HFFc6 (cell line): ENCODE measurements at regions not wholly inside any gene's neighbourhood (a gene's known extent, or its start where the extent isn't known, plus 50 kb on each side); places are given as distances from the start of the nearest gene placed in this dataset.

Experiments
- DNase-seq: peaks from one replicate; pipeline ENCODE4 v3.0.0-alpha.2; 2018
- H3K27ac Mint-ChIP-seq: 2 replicates; pipeline ENCODE4 v1.8.0; 2020; ENCODE audit warnings: mild to moderate bottlenecking, mixed read lengths
- H3K27me3 Mint-ChIP-seq: 2 replicates; pipeline ENCODE4 v1.8.0; 2021; ENCODE audit warnings: mild to moderate bottlenecking, moderate library complexity, mixed read lengths; ENCODE audit not compliant: insufficient read depth
- H3K36me3 Mint-ChIP-seq: 2 replicates; pipeline ENCODE4 v1.8.0; 2021; ENCODE audit warnings: low read depth, mixed read lengths
- H3K4me1 Mint-ChIP-seq: 2 replicates; pipeline ENCODE4 v1.8.0; 2020; ENCODE audit warnings: low read depth, mixed read lengths
- H3K4me3 Mint-ChIP-seq: 2 replicates; pipeline ENCODE4 v1.8.0; 2020; ENCODE audit warnings: mild to moderate bottlenecking, moderate library complexity, mixed read lengths
- H3K9me3 Mint-ChIP-seq: 2 replicates; pipeline ENCODE4 v1.8.0; 2020; ENCODE audit warnings: mild to moderate bottlenecking, mixed read lengths
- TF ChIP-seq, protein P1 (sequence below): fragments of 200-600 bp; sonication (generic); IDR thresholded peaks from 2 replicates; pipeline ENCODE4 v1.5.0; 2021; ENCODE audit warnings: antibody characterized with exemption, mild to moderate bottlenecking

DNA sequence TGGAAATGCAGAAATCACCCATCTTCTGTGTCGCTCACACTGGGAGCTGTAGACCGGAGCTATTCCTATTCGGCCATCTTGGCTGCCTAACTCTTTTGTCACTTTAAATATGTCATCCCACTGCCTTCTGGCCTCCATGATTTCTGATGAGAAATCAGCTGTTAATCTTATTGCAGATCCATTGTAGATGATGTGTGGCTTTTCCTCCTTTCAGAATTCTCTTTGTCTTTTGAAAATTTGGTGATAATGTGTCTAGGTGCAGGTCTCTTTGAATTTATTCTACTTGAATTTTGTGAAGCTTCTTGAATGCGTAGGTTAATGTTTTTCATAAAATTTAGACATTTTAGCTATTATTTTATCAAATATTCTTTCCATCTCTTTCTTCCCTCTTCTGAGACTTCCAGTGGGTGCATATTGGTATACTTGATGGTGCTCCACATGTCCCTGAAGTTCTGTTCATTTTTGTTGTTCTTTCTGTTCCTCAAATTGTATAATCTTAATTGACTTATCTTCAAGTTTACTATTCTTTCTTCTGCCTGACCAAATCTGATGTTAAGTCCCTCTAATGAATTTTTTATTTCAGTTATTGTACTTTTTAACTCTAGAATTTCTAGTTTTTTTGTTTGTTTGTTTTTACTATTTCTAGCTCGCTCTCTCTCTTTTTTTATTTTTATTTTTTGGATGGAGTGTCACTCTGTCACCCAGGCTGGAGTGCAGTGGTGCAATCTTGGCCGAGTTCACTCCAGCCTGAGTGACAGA, 90.8 kb upstream of the DLX2 start:
- Mint-ChIP-seq H3K27ac (no peak overlapping the region), H3K9me3 (peaks cover 43% of the 10 kb centered on the region), H3K4me3 (no peak overlapping the region), H3K27me3 (peaks cover 5% of the 10 kb centered on the region; the same call in 1 of the 2 replicates), H3K4me1 (peaks cover 19% of the 10 kb centered on the region), H3K36me3 (peaks cover 37% of the 10 kb centered on the region)
- TF ChIP-seq, protein P1, sequence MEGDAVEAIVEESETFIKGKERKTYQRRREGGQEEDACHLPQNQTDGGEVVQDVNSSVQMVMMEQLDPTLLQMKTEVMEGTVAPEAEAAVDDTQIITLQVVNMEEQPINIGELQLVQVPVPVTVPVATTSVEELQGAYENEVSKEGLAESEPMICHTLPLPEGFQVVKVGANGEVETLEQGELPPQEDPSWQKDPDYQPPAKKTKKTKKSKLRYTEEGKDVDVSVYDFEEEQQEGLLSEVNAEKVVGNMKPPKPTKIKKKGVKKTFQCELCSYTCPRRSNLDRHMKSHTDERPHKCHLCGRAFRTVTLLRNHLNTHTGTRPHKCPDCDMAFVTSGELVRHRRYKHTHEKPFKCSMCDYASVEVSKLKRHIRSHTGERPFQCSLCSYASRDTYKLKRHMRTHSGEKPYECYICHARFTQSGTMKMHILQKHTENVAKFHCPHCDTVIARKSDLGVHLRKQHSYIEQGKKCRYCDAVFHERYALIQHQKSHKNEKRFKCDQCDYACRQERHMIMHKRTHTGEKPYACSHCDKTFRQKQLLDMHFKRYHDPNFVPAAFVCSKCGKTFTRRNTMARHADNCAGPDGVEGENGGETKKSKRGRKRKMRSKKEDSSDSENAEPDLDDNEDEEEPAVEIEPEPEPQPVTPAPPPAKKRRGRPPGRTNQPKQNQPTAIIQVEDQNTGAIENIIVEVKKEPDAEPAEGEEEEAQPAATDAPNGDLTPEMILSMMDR = no peak
- DNase-seq = no peak

DNA sequence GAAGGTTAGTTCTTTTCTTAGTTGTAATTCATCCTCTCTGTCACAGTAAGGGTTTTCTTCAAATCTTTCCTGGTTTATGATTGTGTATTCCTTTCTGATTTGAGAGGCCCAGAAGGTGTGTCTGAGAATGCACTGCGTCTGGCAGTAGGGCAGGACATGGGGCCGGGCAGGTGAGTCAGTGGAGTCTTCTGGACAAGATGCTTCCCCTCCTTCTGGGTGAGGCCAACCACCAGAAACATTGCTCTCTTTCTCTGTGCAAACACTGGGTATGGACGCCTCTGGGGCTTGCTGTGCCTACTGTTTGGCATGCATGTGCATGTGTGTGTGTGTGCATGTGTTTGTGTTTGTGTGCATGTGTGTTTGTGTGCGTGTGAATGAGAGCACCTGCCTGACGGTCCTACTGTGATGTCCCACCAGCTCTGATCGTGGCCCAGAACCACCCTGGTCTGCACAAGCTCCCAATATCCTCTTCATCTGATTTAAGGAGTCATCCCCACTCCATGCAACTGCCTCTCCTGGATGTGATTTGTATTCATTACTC, 93.2 kb upstream of the DLX2 start:
- H3K27ac Mint-ChIP-seq = no peak overlapping the region; the same call in 1 of the 2 replicates
- peaks cover 51% of the 10 kb centered on the region for H3K9me3 Mint-ChIP-seq
- TF ChIP-seq, protein P1 = no peak
- H3K36me3 Mint-ChIP-seq = peaks cover 37% of the 10 kb centered on the region
- H3K4me3 Mint-ChIP-seq = no peak overlapping the region
- DNase-seq = no peak
- H3K27me3 Mint-ChIP-seq = peaks cover 5% of the 10 kb centered on the region; the same call in 1 of the 2 replicates
- peaks cover 22% of the 10 kb centered on the region for H3K4me1 Mint-ChIP-seq

DNA sequence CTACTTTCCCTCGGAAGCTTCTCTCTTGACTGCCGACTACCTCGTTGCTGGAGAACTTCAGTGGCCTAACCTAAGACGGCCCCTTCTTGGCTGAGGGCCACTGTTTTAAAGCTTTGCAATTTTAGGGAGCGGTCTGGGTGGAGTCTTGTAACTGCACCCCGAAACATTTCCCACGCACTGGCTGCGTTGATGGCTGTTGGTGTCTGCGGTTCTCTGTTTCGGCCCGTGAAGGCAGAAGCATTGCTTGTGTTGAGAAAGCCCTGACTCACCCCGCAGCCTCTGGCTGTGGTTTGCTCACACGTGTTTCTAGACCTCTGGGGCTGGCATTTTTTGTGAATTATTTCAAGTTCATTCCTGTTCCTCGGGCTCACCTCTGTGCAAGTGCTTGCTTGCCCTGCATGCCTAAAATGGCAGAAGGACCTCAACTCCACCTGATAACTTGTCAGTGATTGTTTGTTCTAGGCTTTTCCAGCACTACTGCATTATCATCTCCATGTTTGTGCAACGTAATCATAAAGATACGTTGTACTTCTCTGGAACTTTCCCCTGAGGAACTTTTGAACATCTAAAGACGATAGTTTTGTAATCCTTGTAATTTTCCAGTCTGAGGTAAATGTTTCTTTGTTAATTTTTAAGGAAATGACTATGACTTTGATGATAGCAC, 94.2 kb upstream of the DLX2 start:
- peak; percentile 67 for DNase-seq
- Mint-ChIP-seq H3K4me1 (peaks cover 32% of the 10 kb centered on the region), H3K27ac (peak overlapping the region; percentile 83), H3K36me3 (peaks cover 37% of the 10 kb centered on the region), H3K9me3 (peaks cover 47% of the 10 kb centered on the region), H3K4me3 (peak overlapping the region; percentile 82), H3K27me3 (peaks cover 3% of the 10 kb centered on the region; the same call in 1 of the 2 replicates)
- TF ChIP-seq, protein P1 = no peak

DNA sequence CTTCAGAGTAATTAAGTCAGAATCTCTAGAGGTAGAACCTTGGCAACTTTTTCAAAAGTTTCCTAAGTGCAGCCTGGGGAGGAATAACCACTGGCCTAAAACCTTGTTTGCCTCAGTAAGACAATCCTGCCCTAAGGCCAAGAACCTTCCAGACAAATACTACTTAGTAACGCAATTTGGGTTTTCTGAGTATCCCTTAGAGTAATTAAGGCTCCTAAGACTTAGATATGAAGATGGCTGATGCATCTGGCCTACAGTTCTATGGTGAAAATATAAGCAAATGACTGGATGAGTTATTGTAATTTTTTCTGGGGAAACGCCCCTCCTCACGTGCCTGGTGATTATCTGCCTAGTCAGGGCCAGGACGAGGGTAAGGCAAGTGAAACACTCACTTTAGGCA, 95.7 kb upstream of the DLX2 start:
- Mint-ChIP-seq H3K27me3 (no peaks in the 10 kb centered on the region; the same call in 1 of the 2 replicates), H3K36me3 (peaks cover 34% of the 10 kb centered on the region), H3K4me3 (no peak overlapping the region), H3K4me1 (peaks cover 36% of the 10 kb centered on the region), H3K27ac (no peak overlapping the region), H3K9me3 (peaks cover 42% of the 10 kb centered on the region)
- DNase-seq = no peak
- TF ChIP-seq, protein P1 = no peak

DNA sequence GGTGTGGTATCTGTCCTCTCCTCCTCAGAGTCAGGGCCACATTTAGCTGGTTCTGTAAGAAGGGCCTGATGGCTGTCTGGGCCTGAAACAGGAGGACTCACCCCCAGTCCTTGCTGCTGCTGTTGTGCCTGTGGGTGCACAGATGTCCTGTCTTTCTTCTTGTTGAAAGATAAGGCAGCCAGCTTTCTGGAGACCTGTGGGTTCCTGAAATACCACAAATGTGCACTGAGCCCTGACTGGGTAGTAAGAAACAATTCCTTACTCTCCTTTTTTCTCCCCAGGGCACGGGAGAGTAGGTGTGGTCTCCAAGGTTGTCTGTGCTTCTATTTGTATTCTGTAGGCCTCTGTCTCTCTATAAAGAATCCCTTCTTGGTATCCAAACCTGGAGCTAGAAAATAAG, 96.2 kb upstream of the DLX2 start:
- Mint-ChIP-seq H3K4me1 (peaks cover 36% of the 10 kb centered on the region), H3K4me3 (no peak overlapping the region), H3K9me3 (peaks cover 37% of the 10 kb centered on the region), H3K27ac (no peak overlapping the region), H3K27me3 (no peaks in the 10 kb centered on the region; the same call in 1 of the 2 replicates), H3K36me3 (peaks cover 28% of the 10 kb centered on the region)
- TF ChIP-seq, protein P1 = no peak
- no peak for DNase-seq
